ENCODE measurements at regions not wholly inside any gene's neighbourhood (a gene's known extent, or its start where the extent isn't known, plus 50 kb on each side); places are given as distances from the start of the nearest gene placed in this dataset.

GRCh38 chr4:96639932-96640331 lies 800.0 kb downstream of the PDHA2 start:
- TF ChIP-seq, protein P1, sequence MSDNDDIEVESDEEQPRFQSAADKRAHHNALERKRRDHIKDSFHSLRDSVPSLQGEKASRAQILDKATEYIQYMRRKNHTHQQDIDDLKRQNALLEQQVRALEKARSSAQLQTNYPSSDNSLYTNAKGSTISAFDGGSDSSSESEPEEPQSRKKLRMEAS (IDR thresholded peaks at IDR 0.05) = no peak
- no peak for TF ChIP-seq CREB1 (IDR thresholded peaks at IDR 0.05; ENCODE audit: low read depth)
- TF ChIP-seq CEBPB (IDR thresholded peaks at IDR 0.05) = no peak
- no peak for TF ChIP-seq RAD21 (IDR thresholded peaks at IDR 0.05; ENCODE audit: low read depth)
- no peak for TF ChIP-seq TEAD4 (IDR thresholded peaks at IDR 0.05)
- no peak for TF ChIP-seq YY1 (IDR thresholded peaks at IDR 0.05; ENCODE audit: low read depth)
- TF ChIP-seq, protein P2, sequence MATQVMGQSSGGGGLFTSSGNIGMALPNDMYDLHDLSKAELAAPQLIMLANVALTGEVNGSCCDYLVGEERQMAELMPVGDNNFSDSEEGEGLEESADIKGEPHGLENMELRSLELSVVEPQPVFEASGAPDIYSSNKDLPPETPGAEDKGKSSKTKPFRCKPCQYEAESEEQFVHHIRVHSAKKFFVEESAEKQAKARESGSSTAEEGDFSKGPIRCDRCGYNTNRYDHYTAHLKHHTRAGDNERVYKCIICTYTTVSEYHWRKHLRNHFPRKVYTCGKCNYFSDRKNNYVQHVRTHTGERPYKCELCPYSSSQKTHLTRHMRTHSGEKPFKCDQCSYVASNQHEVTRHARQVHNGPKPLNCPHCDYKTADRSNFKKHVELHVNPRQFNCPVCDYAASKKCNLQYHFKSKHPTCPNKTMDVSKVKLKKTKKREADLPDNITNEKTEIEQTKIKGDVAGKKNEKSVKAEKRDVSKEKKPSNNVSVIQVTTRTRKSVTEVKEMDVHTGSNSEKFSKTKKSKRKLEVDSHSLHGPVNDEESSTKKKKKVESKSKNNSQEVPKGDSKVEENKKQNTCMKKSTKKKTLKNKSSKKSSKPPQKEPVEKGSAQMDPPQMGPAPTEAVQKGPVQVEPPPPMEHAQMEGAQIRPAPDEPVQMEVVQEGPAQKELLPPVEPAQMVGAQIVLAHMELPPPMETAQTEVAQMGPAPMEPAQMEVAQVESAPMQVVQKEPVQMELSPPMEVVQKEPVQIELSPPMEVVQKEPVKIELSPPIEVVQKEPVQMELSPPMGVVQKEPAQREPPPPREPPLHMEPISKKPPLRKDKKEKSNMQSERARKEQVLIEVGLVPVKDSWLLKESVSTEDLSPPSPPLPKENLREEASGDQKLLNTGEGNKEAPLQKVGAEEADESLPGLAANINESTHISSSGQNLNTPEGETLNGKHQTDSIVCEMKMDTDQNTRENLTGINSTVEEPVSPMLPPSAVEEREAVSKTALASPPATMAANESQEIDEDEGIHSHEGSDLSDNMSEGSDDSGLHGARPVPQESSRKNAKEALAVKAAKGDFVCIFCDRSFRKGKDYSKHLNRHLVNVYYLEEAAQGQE (IDR thresholded peaks at IDR 0.05; ENCODE audit: low read depth) = no peak
- TF ChIP-seq EP300 (IDR thresholded peaks at IDR 0.05; ENCODE audit: borderline replicate concordance) = no peak
- TF ChIP-seq, protein P3, sequence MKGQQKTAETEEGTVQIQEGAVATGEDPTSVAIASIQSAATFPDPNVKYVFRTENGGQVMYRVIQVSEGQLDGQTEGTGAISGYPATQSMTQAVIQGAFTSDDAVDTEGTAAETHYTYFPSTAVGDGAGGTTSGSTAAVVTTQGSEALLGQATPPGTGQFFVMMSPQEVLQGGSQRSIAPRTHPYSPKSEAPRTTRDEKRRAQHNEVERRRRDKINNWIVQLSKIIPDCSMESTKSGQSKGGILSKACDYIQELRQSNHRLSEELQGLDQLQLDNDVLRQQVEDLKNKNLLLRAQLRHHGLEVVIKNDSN (IDR thresholded peaks at IDR 0.05) = no peak
- TF ChIP-seq EGR1 (IDR thresholded peaks at IDR 0.05) = no peak

Measured in Ishikawa (cell line).